ENCODE measurements at regions not wholly inside any gene's neighbourhood (a gene's known extent, or its start where the extent isn't known, plus 50 kb on each side); places are given as distances from the start of the nearest gene placed in this dataset.

DNA sequence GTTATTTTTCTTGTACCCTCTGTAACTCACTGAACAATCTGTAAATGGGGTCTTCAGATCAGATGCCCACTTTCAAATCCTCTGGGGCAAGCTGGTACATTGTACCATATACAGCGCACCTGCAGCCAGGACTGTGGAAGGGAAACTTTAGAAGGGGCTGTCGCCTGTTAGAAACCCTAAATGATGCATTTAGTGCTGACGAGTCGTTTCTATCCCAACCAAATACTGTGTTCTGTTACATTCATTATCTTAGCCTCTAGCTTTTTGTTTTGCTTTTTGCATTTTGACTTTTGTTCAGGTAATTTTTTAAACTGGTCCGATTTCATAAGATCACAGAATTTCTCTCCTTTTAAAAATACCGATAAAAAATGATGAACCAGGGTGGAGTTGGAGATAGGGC lies 66.4 kb upstream of the AGA start:
- no peak overlapping the region for H3K4me3 Mint-ChIP-seq (ENCODE audit: unreplicated experiment)
- Histone ChIP-seq H3K9me3 (no peaks in the 10 kb centered on the region), H3K4me3 (ENCODE audit: low read depth, low read length) (no peak overlapping the region), H3K36me3 (ENCODE audit: control insufficient read depth, insufficient read depth, low read length) (no peaks in the 10 kb centered on the region), H3K27me3 (replicated peaks; ENCODE audit: control insufficient read depth, insufficient read depth, low read length) (no peaks in the 10 kb centered on the region), H3K4me1 (peaks cover 12% of the 10 kb centered on the region; the same call in 1 of the 2 replicates)
- DNase-seq, result no peak
- no peaks in the 10 kb centered on the region for H3K27me3 Mint-ChIP-seq (ENCODE audit: insufficient read depth, unreplicated experiment)
- H3K9me3 Mint-ChIP-seq (ENCODE audit: unreplicated experiment), result peaks cover 10% of the 10 kb centered on the region
- no TSS peak for BruUV-seq (replicated peaks)
- intact Hi-C loops (cut with micrococcal nuclease; ENCODE audit: unreplicated experiment), result no loop called here
- ChIA-PET POLR2A (no interaction called here), CTCF (no interaction called here)
- peaks cover 7% of the 10 kb centered on the region for H3K4me1 Mint-ChIP-seq (ENCODE audit: low read depth, unreplicated experiment)
- no peak overlapping the region for H3K27ac Mint-ChIP-seq (ENCODE audit: unreplicated experiment)
- H3K36me3 Mint-ChIP-seq (ENCODE audit: insufficient read depth, unreplicated experiment), result peaks cover 6% of the 10 kb centered on the region
- TF ChIP-seq CTCF (IDR thresholded peaks at IDR 0.05; ENCODE audit: insufficient read depth in 1 of 2, low read depth in 1 of 2, low read length in 1 of 2, severe bottlenecking in 1 of 2, unreplicated experiment in 1 of 2), result no peak

DNA sequence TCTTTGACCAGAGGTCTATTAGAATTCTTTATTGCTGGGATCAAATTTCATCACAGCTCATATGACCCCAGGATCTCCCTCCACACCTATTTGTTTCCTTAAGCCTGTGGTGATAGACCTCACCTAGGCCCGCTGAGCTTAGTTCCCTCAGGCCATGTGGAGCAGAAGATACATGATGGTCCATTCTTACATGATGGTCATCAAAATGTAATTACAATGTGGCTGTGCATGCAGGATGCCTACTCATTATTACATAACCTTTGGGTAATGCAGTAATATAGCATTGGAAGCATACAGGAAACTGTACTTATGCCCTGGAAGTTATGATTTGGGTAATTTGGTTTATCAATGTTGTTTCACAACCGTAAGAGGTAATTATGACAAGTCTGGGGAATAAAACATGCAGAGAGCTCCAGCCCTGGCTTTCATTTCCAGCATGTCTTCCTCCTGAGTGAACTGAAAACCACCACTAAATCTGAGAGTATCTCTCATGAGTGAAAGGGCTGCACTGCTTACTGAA lies 67.0 kb upstream of the AGA start:
- Mint-ChIP-seq H3K36me3 (ENCODE audit: insufficient read depth, unreplicated experiment) (peaks cover 6% of the 10 kb centered on the region), H3K27ac (ENCODE audit: unreplicated experiment) (no peak overlapping the region), H3K9me3 (ENCODE audit: unreplicated experiment) (peaks cover 10% of the 10 kb centered on the region), H3K4me1 (ENCODE audit: low read depth, unreplicated experiment) (peaks cover 7% of the 10 kb centered on the region), H3K4me3 (ENCODE audit: unreplicated experiment) (no peak overlapping the region), H3K27me3 (ENCODE audit: insufficient read depth, unreplicated experiment) (no peaks in the 10 kb centered on the region)
- CTCF ChIA-PET, result no interaction called here
- Histone ChIP-seq H3K27me3 (replicated peaks; ENCODE audit: control insufficient read depth, insufficient read depth, low read length) (no peaks in the 10 kb centered on the region), H3K4me1 (peaks cover 12% of the 10 kb centered on the region; the same call in 1 of the 2 replicates), H3K9me3 (no peaks in the 10 kb centered on the region), H3K36me3 (ENCODE audit: control insufficient read depth, insufficient read depth, low read length) (no peaks in the 10 kb centered on the region), H3K4me3 (ENCODE audit: low read depth, low read length) (no peak overlapping the region)
- intact Hi-C loops (cut with micrococcal nuclease; ENCODE audit: unreplicated experiment), result no loop called here
- DNase-seq, result no peak
- BruUV-seq (replicated peaks), result no TSS peak
- POLR2A ChIA-PET, result no interaction called here
- TF ChIP-seq CTCF (IDR thresholded peaks at IDR 0.05; ENCODE audit: insufficient read depth in 1 of 2, low read depth in 1 of 2, low read length in 1 of 2, severe bottlenecking in 1 of 2, unreplicated experiment in 1 of 2), result no peak

DNA sequence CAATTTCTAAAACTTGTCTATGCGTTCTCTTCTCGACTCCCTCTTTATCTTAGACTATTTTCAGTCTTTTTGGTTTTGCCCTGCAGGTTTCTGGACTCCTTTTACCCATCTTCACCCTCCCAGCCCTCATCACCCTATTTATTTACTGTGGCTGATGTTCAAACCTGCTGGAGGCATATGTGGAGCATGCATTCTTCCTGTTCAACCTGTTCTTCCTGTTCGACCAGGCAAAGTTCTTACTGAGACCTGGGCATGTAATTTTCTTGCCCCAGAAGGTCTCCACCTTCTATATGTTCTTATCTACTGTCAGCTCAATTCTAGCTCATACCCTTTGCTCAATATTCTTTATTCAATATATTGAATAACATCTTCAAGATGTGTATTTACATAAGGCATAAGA lies 69.4 kb upstream of the AGA start:
- Histone ChIP-seq H3K27me3 (replicated peaks; ENCODE audit: control insufficient read depth, insufficient read depth, low read length) (no peaks in the 10 kb centered on the region), H3K9me3 (no peaks in the 10 kb centered on the region), H3K36me3 (ENCODE audit: control insufficient read depth, insufficient read depth, low read length) (no peaks in the 10 kb centered on the region), H3K4me3 (ENCODE audit: low read depth, low read length) (no peak overlapping the region), H3K4me1 (0 out of 2 replicates have a peak, but pooled peaks cover 5% of the 10 kb centered on the region)
- POLR2A ChIA-PET, result no interaction called here
- H3K27me3 Mint-ChIP-seq (ENCODE audit: insufficient read depth, unreplicated experiment), result no peaks in the 10 kb centered on the region
- no TSS peak for BruUV-seq (replicated peaks)
- CTCF ChIA-PET, result no interaction called here
- H3K9me3 Mint-ChIP-seq (ENCODE audit: unreplicated experiment), result peaks cover 10% of the 10 kb centered on the region
- H3K4me1 Mint-ChIP-seq (ENCODE audit: low read depth, unreplicated experiment), result peaks cover 7% of the 10 kb centered on the region
- no peak for TF ChIP-seq CTCF (IDR thresholded peaks at IDR 0.05; ENCODE audit: insufficient read depth in 1 of 2, low read depth in 1 of 2, low read length in 1 of 2, severe bottlenecking in 1 of 2, unreplicated experiment in 1 of 2)
- H3K27ac Mint-ChIP-seq (ENCODE audit: unreplicated experiment), result no peak overlapping the region
- peaks cover 6% of the 10 kb centered on the region for H3K36me3 Mint-ChIP-seq (ENCODE audit: insufficient read depth, unreplicated experiment)
- no peak overlapping the region for H3K4me3 Mint-ChIP-seq (ENCODE audit: unreplicated experiment)
- intact Hi-C loops (cut with micrococcal nuclease; ENCODE audit: unreplicated experiment), result no loop called here
- DNase-seq, result peak; percentile 62 to 63

Data from Caco-2 (cell line).